OCI-LY3 (cell line): ENCODE measurements at regions not wholly inside any gene's neighbourhood (a gene's known extent, or its start where the extent isn't known, plus 50 kb on each side); places are given as distances from the start of the nearest gene placed in this dataset.

ENCODE experiments used
- EZH2phosphoT487 ChIP-seq: fragments of 200-600 bp; shearing (Covaris generic); IDR thresholded peaks from 2 replicates; pipeline ENCODE4 v1.6.1; 2018; ENCODE audit warnings: antibody characterized with exemption, mixed run types, low read depth
- TF ChIP-seq, protein P1 (sequence below): fragments of 200-600, 300-600 bp; sonication (generic); IDR thresholded peaks from 2 replicates; pipeline ENCODE4 v1.5.1; 2014; ENCODE audit warnings: antibody characterized with exemption, low read length, low read depth

DNA sequence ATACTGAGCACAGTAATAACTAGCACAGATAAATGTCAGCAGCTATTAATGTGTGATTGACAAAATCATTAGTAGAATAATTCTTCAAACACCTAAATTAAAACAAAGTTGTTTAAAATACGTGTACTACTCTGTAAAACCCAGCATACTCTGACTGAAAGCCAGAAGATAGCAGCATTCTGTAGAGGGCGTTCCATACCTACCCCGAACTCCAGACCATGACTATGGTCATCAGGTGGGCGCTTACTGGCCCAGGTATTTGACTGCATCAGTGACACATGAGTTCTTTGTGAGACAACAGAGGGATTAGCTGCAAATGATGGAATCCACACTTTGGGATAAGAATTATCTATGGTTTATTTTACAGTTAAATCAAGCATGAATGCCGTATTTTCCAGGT is 139.7 kb upstream of the POGK start:
- TF ChIP-seq, protein P1, sequence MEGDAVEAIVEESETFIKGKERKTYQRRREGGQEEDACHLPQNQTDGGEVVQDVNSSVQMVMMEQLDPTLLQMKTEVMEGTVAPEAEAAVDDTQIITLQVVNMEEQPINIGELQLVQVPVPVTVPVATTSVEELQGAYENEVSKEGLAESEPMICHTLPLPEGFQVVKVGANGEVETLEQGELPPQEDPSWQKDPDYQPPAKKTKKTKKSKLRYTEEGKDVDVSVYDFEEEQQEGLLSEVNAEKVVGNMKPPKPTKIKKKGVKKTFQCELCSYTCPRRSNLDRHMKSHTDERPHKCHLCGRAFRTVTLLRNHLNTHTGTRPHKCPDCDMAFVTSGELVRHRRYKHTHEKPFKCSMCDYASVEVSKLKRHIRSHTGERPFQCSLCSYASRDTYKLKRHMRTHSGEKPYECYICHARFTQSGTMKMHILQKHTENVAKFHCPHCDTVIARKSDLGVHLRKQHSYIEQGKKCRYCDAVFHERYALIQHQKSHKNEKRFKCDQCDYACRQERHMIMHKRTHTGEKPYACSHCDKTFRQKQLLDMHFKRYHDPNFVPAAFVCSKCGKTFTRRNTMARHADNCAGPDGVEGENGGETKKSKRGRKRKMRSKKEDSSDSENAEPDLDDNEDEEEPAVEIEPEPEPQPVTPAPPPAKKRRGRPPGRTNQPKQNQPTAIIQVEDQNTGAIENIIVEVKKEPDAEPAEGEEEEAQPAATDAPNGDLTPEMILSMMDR, result no peak
- TF ChIP-seq EZH2phosphoT487, result no peak
